ENCODE measurements at regions not wholly inside any gene's neighbourhood (a gene's known extent, or its start where the extent isn't known, plus 50 kb on each side); places are given as distances from the start of the nearest gene placed in this dataset.

GRCh38 chr9:23145467-23145866, 680.6 kb downstream of the ELAVL2 start:
- no peaks in the 10 kb centered on the region for H3K4me1 ChIP-seq (ENCODE audit: control insufficient read depth, insufficient read depth, low read length)
- no peak overlapping the region for H3K27ac ChIP-seq (ENCODE audit: low read depth, low read length)
- no peaks in the 10 kb centered on the region for H3K36me3 ChIP-seq (ENCODE audit: control insufficient read depth, insufficient read depth, low read length)
- no peaks in the 10 kb centered on the region for H3K27me3 ChIP-seq (ENCODE audit: control insufficient read depth, insufficient read depth, low read length)
- H3K9ac ChIP-seq (ENCODE audit: low read length): no peak overlapping the region
- no peak overlapping the region for H3K4me3 ChIP-seq (ENCODE audit: low read length)

GRCh38 chr9:23153058-23153457, 673.0 kb downstream of the ELAVL2 start:
- no peak overlapping the region for H3K27ac ChIP-seq (ENCODE audit: low read depth, low read length)

GRCh38 chr9:23160491-23160890, 665.5 kb downstream of the ELAVL2 start:
- Histone ChIP-seq H3K4me3 (ENCODE audit: low read length) (no peak overlapping the region), H3K27ac (ENCODE audit: low read depth, low read length) (no peak overlapping the region), H3K4me1 (ENCODE audit: control insufficient read depth, insufficient read depth, low read length) (no peaks in the 10 kb centered on the region), H3K9ac (ENCODE audit: low read length) (no peak overlapping the region), H3K27me3 (ENCODE audit: control insufficient read depth, insufficient read depth, low read length) (no peaks in the 10 kb centered on the region), H3K36me3 (ENCODE audit: control insufficient read depth, insufficient read depth, low read length) (no peaks in the 10 kb centered on the region)

More at GRCh38 chr9:23153058-23153457, 673.0 kb downstream of the ELAVL2 start:
- H3K9ac ChIP-seq (ENCODE audit: low read length): no peak overlapping the region
- H3K27me3 ChIP-seq (ENCODE audit: control insufficient read depth, insufficient read depth, low read length): no peaks in the 10 kb centered on the region
- no peak overlapping the region for H3K4me3 ChIP-seq (ENCODE audit: low read length)
- H3K36me3 ChIP-seq (ENCODE audit: control insufficient read depth, insufficient read depth, low read length): no peaks in the 10 kb centered on the region
- no peaks in the 10 kb centered on the region for H3K4me1 ChIP-seq (ENCODE audit: control insufficient read depth, insufficient read depth, low read length)

GRCh38 chr9:23160952-23161469, 665.0 kb downstream of the ELAVL2 start:
- no peak overlapping the region for H3K27ac ChIP-seq (ENCODE audit: low read depth, low read length)
- no peak overlapping the region for H3K4me3 ChIP-seq (ENCODE audit: low read length)
- no peak overlapping the region for H3K9ac ChIP-seq (ENCODE audit: low read length)
- no peaks in the 10 kb centered on the region for H3K4me1 ChIP-seq (ENCODE audit: control insufficient read depth, insufficient read depth, low read length)
- H3K27me3 ChIP-seq (ENCODE audit: control insufficient read depth, insufficient read depth, low read length): no peaks in the 10 kb centered on the region
- H3K36me3 ChIP-seq (ENCODE audit: control insufficient read depth, insufficient read depth, low read length): no peaks in the 10 kb centered on the region

GRCh38 chr9:23162789-23163188, 663.3 kb downstream of the ELAVL2 start:
- H3K4me1 ChIP-seq (ENCODE audit: control insufficient read depth, insufficient read depth, low read length): no peaks in the 10 kb centered on the region
- no peaks in the 10 kb centered on the region for H3K27me3 ChIP-seq (ENCODE audit: control insufficient read depth, insufficient read depth, low read length)
- no peak overlapping the region for H3K27ac ChIP-seq (ENCODE audit: low read depth, low read length)
- H3K9ac ChIP-seq (ENCODE audit: low read length): no peak overlapping the region
- H3K4me3 ChIP-seq (ENCODE audit: low read length): no peak overlapping the region
- H3K36me3 ChIP-seq (ENCODE audit: control insufficient read depth, insufficient read depth, low read length): no peaks in the 10 kb centered on the region

GRCh38 chr9:23171479-23171878, 654.6 kb downstream of the ELAVL2 start:
- Histone ChIP-seq H3K27me3 (ENCODE audit: control insufficient read depth, insufficient read depth, low read length) (no peaks in the 10 kb centered on the region), H3K4me3 (ENCODE audit: low read length) (no peak overlapping the region), H3K27ac (ENCODE audit: low read depth, low read length) (no peak overlapping the region), H3K9ac (ENCODE audit: low read length) (no peak overlapping the region), H3K36me3 (ENCODE audit: control insufficient read depth, insufficient read depth, low read length) (no peaks in the 10 kb centered on the region), H3K4me1 (ENCODE audit: control insufficient read depth, insufficient read depth, low read length) (no peaks in the 10 kb centered on the region)

GRCh38 chr9:23172206-23172605, 653.8 kb downstream of the ELAVL2 start:
- Histone ChIP-seq H3K9ac (ENCODE audit: low read length) (no peak overlapping the region), H3K36me3 (ENCODE audit: control insufficient read depth, insufficient read depth, low read length) (no peaks in the 10 kb centered on the region), H3K4me1 (ENCODE audit: control insufficient read depth, insufficient read depth, low read length) (no peaks in the 10 kb centered on the region), H3K4me3 (ENCODE audit: low read length) (no peak overlapping the region), H3K27ac (ENCODE audit: low read depth, low read length) (no peak overlapping the region), H3K27me3 (ENCODE audit: control insufficient read depth, insufficient read depth, low read length) (no peaks in the 10 kb centered on the region)

- no peaks in the 10 kb centered on the region for H3K4me1 ChIP-seq (ENCODE audit: control insufficient read depth, insufficient read depth, low read length)
- H3K4me3 ChIP-seq (ENCODE audit: low read length): no peak overlapping the region
- H3K36me3 ChIP-seq (ENCODE audit: control insufficient read depth, insufficient read depth, low read length): no peaks in the 10 kb centered on the region
- H3K9ac ChIP-seq (ENCODE audit: low read length): no peak overlapping the region
- no peak overlapping the region for H3K27ac ChIP-seq (ENCODE audit: low read depth, low read length)
- H3K27me3 ChIP-seq (ENCODE audit: control insufficient read depth, insufficient read depth, low read length): no peaks in the 10 kb centered on the region
These were observed 652.9 kb downstream of the ELAVL2 start for GRCh38 chr9:23172979-23173637.

- H3K9ac ChIP-seq (ENCODE audit: low read length): no peak overlapping the region
- H3K27ac ChIP-seq (ENCODE audit: low read depth, low read length): no peak overlapping the region
- no peaks in the 10 kb centered on the region for H3K4me1 ChIP-seq (ENCODE audit: control insufficient read depth, insufficient read depth, low read length)
- H3K27me3 ChIP-seq (ENCODE audit: control insufficient read depth, insufficient read depth, low read length): no peaks in the 10 kb centered on the region
- H3K36me3 ChIP-seq (ENCODE audit: control insufficient read depth, insufficient read depth, low read length): no peaks in the 10 kb centered on the region
- H3K4me3 ChIP-seq (ENCODE audit: low read length): no peak overlapping the region
These were observed 631.8 kb downstream of the ELAVL2 start for GRCh38 chr9:23194281-23194680.

- H3K36me3 ChIP-seq (ENCODE audit: control insufficient read depth, insufficient read depth, low read length): no peaks in the 10 kb centered on the region
- no peaks in the 10 kb centered on the region for H3K27me3 ChIP-seq (ENCODE audit: control insufficient read depth, insufficient read depth, low read length)
- H3K27ac ChIP-seq (ENCODE audit: low read depth, low read length): no peak overlapping the region
- H3K9ac ChIP-seq (ENCODE audit: low read length): no peak overlapping the region
- no peak overlapping the region for H3K4me3 ChIP-seq (ENCODE audit: low read length)
- no peaks in the 10 kb centered on the region for H3K4me1 ChIP-seq (ENCODE audit: control insufficient read depth, insufficient read depth, low read length)
These were observed 610.4 kb downstream of the ELAVL2 start for GRCh38 chr9:23215688-23216087.

- Histone ChIP-seq H3K4me1 (ENCODE audit: control insufficient read depth, insufficient read depth, low read length) (no peaks in the 10 kb centered on the region), H3K9ac (ENCODE audit: low read length) (no peak overlapping the region), H3K27ac (ENCODE audit: low read depth, low read length) (no peak overlapping the region), H3K4me3 (ENCODE audit: low read length) (no peak overlapping the region), H3K27me3 (ENCODE audit: control insufficient read depth, insufficient read depth, low read length) (no peaks in the 10 kb centered on the region), H3K36me3 (ENCODE audit: control insufficient read depth, insufficient read depth, low read length) (no peaks in the 10 kb centered on the region)
These were observed 606.6 kb downstream of the ELAVL2 start for GRCh38 chr9:23219471-23219870.

- H3K27me3 ChIP-seq (ENCODE audit: control insufficient read depth, insufficient read depth, low read length): no peaks in the 10 kb centered on the region
- H3K27ac ChIP-seq (ENCODE audit: low read depth, low read length): no peak overlapping the region
- no peak overlapping the region for H3K4me3 ChIP-seq (ENCODE audit: low read length)
- H3K36me3 ChIP-seq (ENCODE audit: control insufficient read depth, insufficient read depth, low read length): no peaks in the 10 kb centered on the region
- no peaks in the 10 kb centered on the region for H3K4me1 ChIP-seq (ENCODE audit: control insufficient read depth, insufficient read depth, low read length)
- no peak overlapping the region for H3K9ac ChIP-seq (ENCODE audit: low read length)
These were observed 605.9 kb downstream of the ELAVL2 start for GRCh38 chr9:23220171-23220570.

- H3K4me1 ChIP-seq (ENCODE audit: control insufficient read depth, insufficient read depth, low read length): no peaks in the 10 kb centered on the region
- H3K36me3 ChIP-seq (ENCODE audit: control insufficient read depth, insufficient read depth, low read length): no peaks in the 10 kb centered on the region
These were observed 605.1 kb downstream of the ELAVL2 start for GRCh38 chr9:23220957-23221356.

More at GRCh38 chr9:23220957-23221356, 605.1 kb downstream of the ELAVL2 start:
- no peaks in the 10 kb centered on the region for H3K27me3 ChIP-seq (ENCODE audit: control insufficient read depth, insufficient read depth, low read length)
- no peak overlapping the region for H3K4me3 ChIP-seq (ENCODE audit: low read length)
- no peak overlapping the region for H3K27ac ChIP-seq (ENCODE audit: low read depth, low read length)
- no peak overlapping the region for H3K9ac ChIP-seq (ENCODE audit: low read length)
